H7 (cell line): ENCODE measurements at regions not wholly inside any gene's neighbourhood (a gene's known extent, or its start where the extent isn't known, plus 50 kb on each side); places are given as distances from the start of the nearest gene placed in this dataset.
"Not testable (repeated sequence)": the region's sequence is repeated elsewhere in the genome, so short reads cannot be mapped to it uniquely, and the experiment has no call there.

Source experiments
- DNase-seq: peaks from one replicate; pipeline ENCODE4 v3.0.0; 2012
- H3K27me3 ChIP-seq: 2 replicates; pipeline ENCODE4 v1.6.0; 2011; ENCODE audit warnings: mild to moderate bottlenecking, low read length; ENCODE audit not compliant: control insufficient read depth, insufficient read depth
- H3K36me3 ChIP-seq: replicated peaks from 2 replicates; pipeline ENCODE4 v1.5.1; 2011; ENCODE audit warnings: low read length; ENCODE audit not compliant: control insufficient read depth, insufficient read depth
- H3K4me3 ChIP-seq: 2 replicates; pipeline ENCODE4 v1.5.1; 2011; ENCODE audit warnings: low read depth, mild to moderate bottlenecking, control low read depth, low read length, moderate library complexity; ENCODE audit not compliant: insufficient read depth

DNA sequence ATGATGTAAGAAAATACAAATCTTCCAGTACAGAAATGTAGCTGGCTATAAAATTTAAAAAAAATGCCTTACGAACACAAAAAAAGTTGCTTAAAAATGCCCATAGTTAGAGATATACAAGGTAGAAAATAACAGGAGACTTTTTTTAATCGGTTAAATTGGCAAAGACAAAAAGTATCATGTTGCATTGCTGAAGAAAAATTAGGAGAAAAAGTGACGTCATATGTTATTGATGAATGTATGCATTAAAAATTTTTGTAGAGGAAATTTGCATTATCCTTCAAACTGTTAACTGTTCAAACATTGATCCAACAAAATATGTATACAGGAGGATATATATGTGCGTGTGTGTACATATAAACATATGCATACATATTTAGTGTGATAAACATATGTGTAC lies 1634.4 kb upstream of the PCDH7 start:
- no peak overlapping the region for H3K4me3 ChIP-seq
- H3K36me3 ChIP-seq = no peaks in the 10 kb centered on the region
- DNase-seq = no peak
- H3K27me3 ChIP-seq = no peaks in the 10 kb centered on the region

DNA sequence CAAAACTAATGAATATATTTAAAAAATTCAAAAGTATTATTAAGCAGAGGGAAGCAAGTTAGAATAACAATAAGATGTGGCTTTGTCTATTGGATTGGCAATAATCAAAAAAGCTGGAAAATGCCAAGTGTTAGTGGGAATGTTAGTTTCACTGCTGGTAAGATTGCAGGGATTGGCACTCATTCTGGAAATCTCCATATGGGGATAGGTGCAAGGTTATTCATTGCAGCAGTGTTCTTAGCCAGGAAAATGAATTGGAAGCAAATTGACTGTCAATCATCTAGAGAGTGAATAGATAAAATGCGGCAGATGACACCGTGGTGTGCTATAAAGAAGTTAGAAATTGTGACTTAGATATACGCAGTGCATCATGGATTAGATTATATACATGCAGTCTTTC lies 1615.5 kb upstream of the PCDH7 start:
- Histone ChIP-seq H3K27me3 (no peaks in the 10 kb centered on the region), H3K36me3 (no peaks in the 10 kb centered on the region), H3K4me3 (no peak overlapping the region)
- no peak for DNase-seq

DNA sequence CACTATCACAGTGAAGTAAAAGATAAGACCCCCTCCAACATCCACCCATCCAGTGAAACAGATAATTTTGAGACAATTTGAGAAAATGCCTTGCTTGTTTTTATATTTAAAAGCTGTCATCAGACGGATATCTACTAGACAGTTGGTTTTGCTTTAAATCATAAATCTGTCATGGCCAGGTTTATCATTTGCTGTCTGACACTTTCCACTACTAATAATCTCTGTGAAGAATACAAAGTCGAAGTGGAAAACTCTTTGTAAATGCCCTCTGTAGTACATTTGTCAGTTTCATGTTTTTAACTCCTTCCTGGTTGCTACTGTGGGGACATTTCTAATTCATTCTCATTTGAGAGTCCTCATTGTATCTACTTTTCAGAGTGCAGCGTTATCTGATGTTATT lies 1606.2 kb upstream of the PCDH7 start:
- H3K36me3 ChIP-seq = no peaks in the 10 kb centered on the region
- no peak for DNase-seq
- H3K4me3 ChIP-seq = no peak overlapping the region
- H3K27me3 ChIP-seq = no peaks in the 10 kb centered on the region

DNA sequence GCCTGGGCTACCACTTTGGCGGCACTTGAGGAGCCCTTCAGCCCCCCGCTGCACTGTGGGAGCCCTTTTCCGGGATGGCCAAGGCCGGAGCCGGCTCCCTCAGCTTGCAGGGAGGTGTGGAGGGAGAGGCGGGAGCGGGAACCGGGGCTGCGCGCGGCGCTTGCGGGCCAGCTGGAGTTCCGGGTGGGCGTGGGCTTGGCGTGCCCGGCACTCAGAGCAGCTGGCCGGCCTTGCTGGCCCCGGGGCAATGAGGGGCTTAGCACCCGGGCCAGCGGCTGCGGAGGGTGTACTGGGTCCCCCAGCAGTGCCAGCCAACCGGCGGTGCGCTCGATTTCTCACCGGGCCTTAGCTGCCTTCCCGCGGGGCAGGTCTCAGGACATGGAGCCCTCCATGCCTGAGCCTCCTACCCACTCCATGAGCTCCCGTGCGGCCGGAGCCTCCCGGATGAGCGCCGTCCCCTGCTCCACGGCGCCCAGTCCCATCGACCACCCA lies 1602.9 kb upstream of the PCDH7 start:
- not testable (repeated sequence) for DNase-seq, H3K27me3 ChIP-seq, H3K36me3 ChIP-seq, H3K4me3 ChIP-seq

DNA sequence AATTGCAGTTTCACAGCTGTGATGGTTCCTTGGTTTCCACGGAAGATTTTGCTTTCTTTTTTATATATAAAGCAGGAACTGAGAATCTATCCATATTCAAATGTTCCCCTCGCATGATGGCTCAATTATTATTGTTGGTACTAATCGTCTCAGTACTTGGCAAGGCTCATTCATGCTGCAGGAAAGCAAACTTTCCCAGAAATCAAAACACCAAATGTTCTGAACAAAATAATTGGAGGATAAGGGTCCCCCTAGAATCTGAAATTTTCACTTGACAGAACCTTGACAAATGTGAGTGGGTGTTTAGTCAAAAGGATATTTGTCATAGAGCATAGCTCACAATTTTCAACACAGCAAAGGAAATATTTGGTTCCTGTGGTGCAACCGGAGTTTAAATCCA lies 1598.6 kb upstream of the PCDH7 start:
- no peaks in the 10 kb centered on the region for H3K27me3 ChIP-seq
- DNase-seq = no peak
- H3K36me3 ChIP-seq = no peaks in the 10 kb centered on the region
- H3K4me3 ChIP-seq = no peak overlapping the region

DNA sequence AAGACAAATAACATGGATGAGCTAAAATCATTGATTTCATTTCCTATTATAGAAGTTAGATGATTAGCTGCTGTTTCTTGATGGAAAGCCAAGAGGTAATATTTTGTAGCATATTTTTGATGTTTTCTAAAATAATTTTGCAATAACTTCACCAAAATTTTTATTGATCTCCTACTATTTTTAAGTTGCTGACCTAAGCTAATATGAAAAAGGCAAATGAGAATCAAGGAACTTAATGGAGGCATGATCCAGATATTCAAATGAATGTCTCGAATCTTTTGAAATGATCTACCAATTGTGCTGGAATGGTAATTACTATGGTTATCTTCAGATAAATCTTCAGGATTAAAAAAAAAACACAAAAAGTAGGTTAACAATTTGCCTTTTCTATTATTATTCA lies 1591.4 kb upstream of the PCDH7 start:
- no peak for DNase-seq
- no peak overlapping the region for H3K4me3 ChIP-seq
- H3K36me3 ChIP-seq = no peaks in the 10 kb centered on the region
- no peaks in the 10 kb centered on the region for H3K27me3 ChIP-seq

DNA sequence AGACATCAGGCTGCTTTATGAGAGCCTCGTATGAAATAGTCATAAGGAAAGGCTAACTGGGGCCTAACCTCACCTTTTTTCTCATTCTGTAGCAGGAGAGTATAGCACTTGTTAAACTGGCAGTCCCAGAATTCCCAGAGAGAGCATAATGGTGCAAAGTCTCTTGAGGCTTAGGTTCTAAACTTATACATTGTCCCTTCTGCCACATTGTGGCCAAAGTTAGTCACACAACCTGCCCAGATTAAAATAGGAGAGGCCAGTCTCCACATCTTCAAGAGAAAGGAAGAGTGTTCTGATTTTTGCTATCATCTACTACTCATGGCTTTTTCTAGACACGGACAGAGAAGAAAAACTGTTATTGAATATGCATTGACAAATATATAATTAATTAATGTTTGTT lies 1588.9 kb upstream of the PCDH7 start:
- H3K4me3 ChIP-seq = no peak overlapping the region
- no peaks in the 10 kb centered on the region for H3K36me3 ChIP-seq
- no peaks in the 10 kb centered on the region for H3K27me3 ChIP-seq
- DNase-seq = no peak

DNA sequence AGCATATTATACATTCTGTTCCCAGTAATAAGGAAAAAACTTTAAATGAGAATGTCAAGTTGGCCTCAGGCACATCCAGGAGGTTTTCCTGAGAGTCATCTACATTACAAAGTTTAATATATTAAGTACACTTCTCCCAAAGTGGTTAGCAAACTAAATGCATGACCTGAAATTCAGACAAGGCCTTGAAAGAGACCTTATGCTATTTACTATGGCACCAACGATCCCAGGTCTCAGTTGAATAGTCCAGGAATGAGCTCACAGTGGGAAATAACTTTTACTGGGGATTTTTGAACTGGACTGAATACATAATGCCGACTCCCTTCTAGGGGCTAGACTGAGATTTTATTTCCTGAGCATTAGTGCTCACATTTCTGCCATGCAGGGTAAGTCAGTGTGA lies 1577.5 kb upstream of the PCDH7 start:
- Histone ChIP-seq H3K4me3 (no peak overlapping the region), H3K36me3 (no peaks in the 10 kb centered on the region), H3K27me3 (no peaks in the 10 kb centered on the region)
- DNase-seq = no peak

DNA sequence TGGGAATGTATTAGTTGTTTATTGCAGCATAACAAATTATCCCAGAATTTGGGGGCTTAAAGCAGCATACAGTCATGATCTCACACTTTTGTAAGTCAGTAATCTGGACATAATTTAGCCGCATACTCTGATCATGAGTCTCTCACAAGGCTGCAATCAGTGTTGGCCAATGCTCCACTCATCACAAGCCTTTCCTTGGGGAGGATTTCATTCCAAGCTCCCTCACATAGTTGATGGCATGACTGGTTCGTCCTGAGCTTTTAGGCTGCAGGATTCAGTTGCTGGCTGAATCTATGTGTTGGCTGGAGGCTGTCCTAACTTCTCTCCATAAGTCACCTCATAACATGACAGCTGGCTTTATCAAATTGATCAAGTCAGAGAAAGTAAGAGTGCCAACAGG lies 1568.6 kb upstream of the PCDH7 start:
- no peak for DNase-seq
- Histone ChIP-seq H3K4me3 (no peak overlapping the region), H3K36me3 (no peaks in the 10 kb centered on the region), H3K27me3 (no peaks in the 10 kb centered on the region)

DNA sequence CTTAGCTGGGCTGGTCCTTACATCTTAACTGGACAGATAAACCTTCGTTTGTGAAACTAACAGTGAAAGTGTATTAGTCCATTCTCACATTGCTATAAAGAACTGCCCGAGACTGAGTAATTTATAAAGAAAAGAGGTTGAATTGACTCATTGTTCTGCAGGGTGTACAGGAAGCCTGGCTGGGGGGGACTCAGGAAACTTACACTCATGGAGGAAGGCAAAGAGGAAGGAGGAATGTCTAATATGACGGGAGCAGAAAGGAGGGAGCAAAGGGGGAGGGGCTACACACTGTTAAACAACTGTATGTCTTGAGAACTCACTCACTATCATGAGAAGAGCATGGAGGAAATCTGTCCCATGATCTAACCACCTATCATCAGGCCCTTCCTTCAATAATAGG lies 1566.5 kb upstream of the PCDH7 start:
- Histone ChIP-seq H3K4me3 (no peak overlapping the region), H3K36me3 (no peaks in the 10 kb centered on the region), H3K27me3 (no peaks in the 10 kb centered on the region)
- DNase-seq = no peak

DNA sequence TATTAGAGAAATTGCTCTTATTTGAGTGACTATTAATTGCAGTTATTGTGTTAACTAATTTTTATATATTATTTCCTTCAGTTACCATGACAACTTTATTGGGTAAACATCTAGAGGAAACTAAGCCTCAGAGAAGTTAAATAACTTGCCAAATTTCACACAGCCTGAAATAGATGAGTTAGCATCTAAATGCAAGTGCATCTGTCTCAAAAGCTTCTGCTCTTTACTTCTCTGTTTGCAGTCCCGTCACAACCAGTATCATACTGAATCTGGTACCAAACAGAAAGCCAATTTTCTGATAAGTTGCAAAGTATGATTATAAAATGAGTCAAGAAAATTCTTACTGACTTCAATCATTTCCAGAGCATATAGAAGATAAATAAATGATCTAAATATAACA lies 1544.9 kb upstream of the PCDH7 start:
- H3K27me3 ChIP-seq = no peaks in the 10 kb centered on the region
- no peak for DNase-seq
- H3K36me3 ChIP-seq = no peaks in the 10 kb centered on the region
- H3K4me3 ChIP-seq = no peak overlapping the region

DNA sequence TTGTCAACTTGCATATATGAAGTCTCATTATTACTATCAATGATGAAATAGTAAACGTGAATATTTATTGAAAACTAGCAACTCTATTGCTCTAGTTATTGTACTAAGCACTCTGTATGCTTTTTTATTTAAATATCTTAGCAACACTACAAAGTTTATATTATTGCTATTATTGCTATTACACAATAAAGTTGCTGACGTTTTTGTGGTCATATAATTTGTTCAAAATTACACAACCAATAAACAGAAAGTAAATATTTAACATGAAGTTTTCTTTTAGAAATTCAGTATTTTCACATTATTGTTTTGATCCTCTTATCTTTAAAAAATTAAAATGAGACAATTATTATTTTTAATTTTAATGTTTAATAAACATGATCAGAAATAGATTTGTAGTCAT lies 1521.1 kb upstream of the PCDH7 start:
- Histone ChIP-seq H3K4me3 (no peak overlapping the region), H3K36me3 (no peaks in the 10 kb centered on the region), H3K27me3 (no peaks in the 10 kb centered on the region)
- no peak for DNase-seq

DNA sequence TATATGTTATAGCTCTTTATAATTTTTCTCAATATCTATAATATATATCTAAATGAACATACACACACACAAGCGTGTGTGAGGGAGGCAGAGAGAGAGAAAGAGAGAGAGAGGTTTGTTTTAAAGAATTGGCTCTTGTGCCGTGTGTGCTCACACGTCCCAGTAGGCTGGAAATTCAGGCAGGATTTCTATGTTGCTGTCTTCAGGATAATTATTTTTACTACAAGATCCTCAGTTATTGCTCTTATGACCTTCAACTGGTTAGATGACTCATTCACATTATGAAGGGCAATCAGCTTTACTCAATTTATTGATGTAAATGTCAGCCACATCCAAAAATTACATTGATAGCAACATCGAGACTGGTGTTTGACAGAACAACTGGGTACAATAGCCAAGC lies 1520.7 kb upstream of the PCDH7 start:
- no peak overlapping the region for H3K4me3 ChIP-seq
- no peak for DNase-seq
- no peaks in the 10 kb centered on the region for H3K27me3 ChIP-seq
- H3K36me3 ChIP-seq = no peaks in the 10 kb centered on the region

DNA sequence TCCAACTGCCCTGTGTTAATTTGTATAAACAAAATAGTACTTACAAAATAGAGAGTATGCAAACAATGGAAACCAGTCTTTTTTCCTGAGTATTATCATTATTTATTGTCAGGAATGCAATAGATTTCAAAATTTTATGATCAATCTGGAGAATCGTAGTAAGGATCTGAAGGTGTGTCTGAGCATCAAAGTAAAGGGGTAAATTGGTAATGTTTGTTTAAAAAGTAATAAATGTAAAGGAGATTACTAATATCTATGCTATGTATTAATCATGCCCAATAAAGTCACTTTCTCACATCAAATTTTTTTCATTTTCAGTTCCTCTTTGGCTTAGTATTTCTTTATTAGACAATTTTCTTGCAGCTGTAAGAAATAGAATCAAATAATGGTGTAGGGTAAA lies 1507.1 kb upstream of the PCDH7 start:
- Histone ChIP-seq H3K27me3 (no peaks in the 10 kb centered on the region), H3K36me3 (no peaks in the 10 kb centered on the region), H3K4me3 (no peak overlapping the region)
- no peak for DNase-seq

DNA sequence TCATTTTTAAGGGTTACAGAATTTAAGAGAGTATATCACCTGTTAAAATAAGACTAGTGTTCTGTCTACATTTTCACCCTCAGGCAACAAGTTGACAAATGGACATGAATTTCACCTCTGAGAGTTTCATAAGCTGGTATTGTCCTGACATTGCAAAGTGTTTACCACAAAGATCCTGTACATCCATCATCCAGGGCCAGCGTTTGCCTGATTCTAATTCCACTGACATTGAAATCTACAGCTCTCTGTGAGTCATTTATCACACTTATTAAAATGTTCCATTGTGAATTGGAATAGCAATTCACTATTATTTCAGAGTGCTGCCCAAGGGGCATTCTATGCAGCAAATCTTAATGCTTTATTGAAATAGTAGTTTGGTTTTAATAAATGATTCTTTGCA lies 1499.4 kb upstream of the PCDH7 start:
- H3K36me3 ChIP-seq = no peaks in the 10 kb centered on the region
- DNase-seq = no peak
- no peak overlapping the region for H3K4me3 ChIP-seq
- H3K27me3 ChIP-seq = no peaks in the 10 kb centered on the region

DNA sequence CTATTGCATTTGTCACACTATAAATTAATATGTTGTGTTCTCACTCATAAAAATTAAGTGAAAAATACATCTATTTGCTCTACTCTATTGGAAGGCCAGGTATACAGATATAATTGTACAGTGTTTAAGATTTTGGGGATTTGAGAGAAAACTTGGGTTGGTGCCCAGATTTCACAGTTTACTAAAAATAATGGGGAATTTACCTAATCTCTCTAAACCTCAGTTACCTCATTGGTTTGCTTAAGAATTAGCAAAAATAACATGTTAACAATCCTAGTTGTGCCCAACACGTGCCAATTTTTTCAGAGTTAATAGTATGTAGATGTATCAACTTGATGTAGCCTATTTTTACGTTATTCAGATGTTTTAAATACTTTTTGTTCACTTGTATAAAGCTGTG lies 1495.3 kb upstream of the PCDH7 start:
- H3K27me3 ChIP-seq = no peaks in the 10 kb centered on the region
- H3K36me3 ChIP-seq = no peaks in the 10 kb centered on the region
- no peak overlapping the region for H3K4me3 ChIP-seq
- no peak for DNase-seq
